Right lobe of liver (tissue), 6 donors: ENCODE measurements at regions not wholly inside any gene's neighbourhood (a gene's known extent, or its start where the extent isn't known, plus 50 kb on each side); places are given as distances from the start of the nearest gene placed in this dataset.

Source experiments
- ATAC-seq, 4 donors: fragments of 200-7000 bp; cut with Tn5 transposase; one replicate each; pipeline ENCODE4 v1.9.1; 2020; ENCODE audit warnings: mild to moderate bottlenecking in 4 of 4, moderate library complexity in 4 of 4
- DNase-seq, 3 donors: peaks; one replicate each; pipeline ENCODE4 v3.0.0-alpha.2; 2020
- H3K27ac ChIP-seq, 3 donors: fragments of 200-600 bp; one replicate each; pipeline ENCODE4 v1.8.0; 2022
- H3K27me3 ChIP-seq, 2 donors: fragments of 200-600 bp; one replicate each; pipeline ENCODE4 v1.8.0; 2022
- H3K36me3 ChIP-seq, 4 donors: fragments of 200-600 bp; sonication (generic) in 1 of 4; one replicate each; pipeline versions ENCODE4 v1.5.1 to v1.8.0; 2017 to 2022; ENCODE audit warnings: control low read depth in 1 of 4
- H3K4me1 ChIP-seq, 4 donors: fragments of 200-600 bp; sonication (generic) in 1 of 4; one replicate each; pipeline versions ENCODE4 v1.5.1 to v1.8.0; 2017 to 2022; ENCODE audit warnings: control low read depth in 1 of 4
- H3K4me3 ChIP-seq, 3 donors: fragments of 200-600 bp; one replicate each; pipeline ENCODE4 v1.8.0; 2022
- H3K9me3 ChIP-seq, 4 donors: fragments of 200-600 bp; sonication (generic) in 1 of 4; one replicate each; pipeline versions ENCODE4 v1.5.1 to v1.8.0; 2017 to 2022; ENCODE audit warnings: control low read depth in 1 of 4
- POLR2A ChIP-seq: fragments of 450-650 bp; IDR thresholded peaks from one replicate; pipeline ENCODE4 v1.6.1; 2017; ENCODE audit warnings: antibody characterized with exemption, mild to moderate bottlenecking
- WGBS: methylation state at CpG from one replicate; pipeline ENCODE4 v1.1.6; 2018; ENCODE audit warnings: low coverage, low lambda C conversion rate; ENCODE audit not compliant: insufficient coverage; ENCODE audit errors: missing lambda C conversion rate; 5-methylcytosine and 5-hydroxymethylcytosine counted together
- intact Hi-C, 2 donors: fragments of 100-400 bp; cut with DNase I; formaldehyde crosslinking; loops; one replicate each; pipeline versions ENCODE4 v1.11.2 to v1.14.1; 2022
- TF ChIP-seq, protein P1 (sequence below), 4 donors: fragments of 200-600 bp in 3 of 4; fragments of 450-650 bp in 1 of 4; IDR thresholded peaks; one replicate each; pipeline versions ENCODE4 v1.5.1 to v1.8.0; 2016 to 2022; ENCODE audit warnings: antibody characterized with exemption in 4 of 4, mild to moderate bottlenecking in 2 of 4
- donor health status: DM: no; HTN: yes; CAD: no.
- donor health status: DM: no; HTN: no; CAD: no.
- donor health status: DM: no; HTN: no; CAD: no.
- donor health status: DM: no; HTN: yes; CAD: no.
- donor health status: DM: no; HTN: yes; CAD: no.

DNA sequence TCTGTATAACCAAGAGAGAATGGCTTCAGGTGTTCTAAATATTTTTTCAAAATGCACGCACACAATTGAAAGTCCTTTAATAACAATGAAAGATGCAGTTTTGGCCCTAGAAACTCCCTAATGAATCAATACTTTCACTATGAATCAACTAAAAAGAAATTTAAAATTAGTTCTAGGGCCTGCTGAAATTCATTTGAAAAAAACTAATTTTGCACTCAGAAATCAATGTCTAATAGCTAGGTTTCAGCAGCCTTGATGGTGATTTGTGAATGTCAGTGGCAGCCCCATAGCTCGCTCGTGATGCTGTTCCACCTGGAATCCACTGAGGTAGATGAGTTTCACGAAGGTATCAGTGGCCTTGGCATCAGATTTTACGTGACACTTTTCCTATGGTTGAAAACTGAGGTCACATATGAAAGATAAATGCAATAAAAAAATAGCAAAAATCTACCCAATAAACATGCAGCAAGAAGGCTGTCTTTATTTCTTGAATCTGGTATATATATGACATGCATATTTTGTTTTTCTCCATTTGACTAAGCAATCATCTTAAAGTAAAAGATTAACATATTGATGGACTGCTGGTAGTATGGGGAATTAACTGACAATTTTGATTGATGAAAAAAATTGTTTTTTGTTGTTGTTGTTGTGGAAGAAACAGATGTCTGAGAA is 141.0 kb downstream of the AKAP11 start:
- H3K4me3 ChIP-seq = no peak overlapping the region
- TF ChIP-seq POLR2A = no peak
- no peak for ATAC-seq
- no peaks in the 10 kb centered on the region for H3K9me3 ChIP-seq
- WGBS = 81% methylated on average over 5 of the region's 5 CpGs
- no peaks in the 10 kb centered on the region for H3K36me3 ChIP-seq
- H3K4me1 ChIP-seq = peaks cover 0 to 5% (median 0%) of the 10 kb centered on the region in 4 donors
- no peak overlapping the region for H3K27ac ChIP-seq
- intact Hi-C loops = no loop called here
- DNase-seq = no peak
- no peaks in the 10 kb centered on the region for H3K27me3 ChIP-seq

DNA sequence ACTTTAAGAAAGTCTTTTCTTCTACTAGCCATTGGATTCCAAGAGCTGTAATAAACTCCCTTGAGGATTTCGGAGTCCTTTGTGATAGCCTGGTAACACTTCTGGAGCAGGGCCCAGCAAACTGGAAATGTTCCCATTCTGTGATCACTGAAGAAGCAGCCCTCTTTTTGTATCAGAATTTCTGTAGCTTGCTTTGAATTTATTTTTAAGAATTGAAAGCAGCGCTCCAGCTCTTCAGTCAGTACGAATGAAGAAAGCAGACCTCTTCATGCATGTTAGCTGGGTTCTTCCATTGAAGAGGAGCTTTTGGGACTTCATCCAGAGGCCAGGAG is 141.5 kb downstream of the AKAP11 start:
- H3K9me3 ChIP-seq = no peaks in the 10 kb centered on the region
- H3K27me3 ChIP-seq = no peaks in the 10 kb centered on the region
- DNase-seq (no peak), ATAC-seq (no peak)
- intact Hi-C loops = no loop called here
- no peaks in the 10 kb centered on the region for H3K36me3 ChIP-seq
- TF ChIP-seq, protein P1, sequence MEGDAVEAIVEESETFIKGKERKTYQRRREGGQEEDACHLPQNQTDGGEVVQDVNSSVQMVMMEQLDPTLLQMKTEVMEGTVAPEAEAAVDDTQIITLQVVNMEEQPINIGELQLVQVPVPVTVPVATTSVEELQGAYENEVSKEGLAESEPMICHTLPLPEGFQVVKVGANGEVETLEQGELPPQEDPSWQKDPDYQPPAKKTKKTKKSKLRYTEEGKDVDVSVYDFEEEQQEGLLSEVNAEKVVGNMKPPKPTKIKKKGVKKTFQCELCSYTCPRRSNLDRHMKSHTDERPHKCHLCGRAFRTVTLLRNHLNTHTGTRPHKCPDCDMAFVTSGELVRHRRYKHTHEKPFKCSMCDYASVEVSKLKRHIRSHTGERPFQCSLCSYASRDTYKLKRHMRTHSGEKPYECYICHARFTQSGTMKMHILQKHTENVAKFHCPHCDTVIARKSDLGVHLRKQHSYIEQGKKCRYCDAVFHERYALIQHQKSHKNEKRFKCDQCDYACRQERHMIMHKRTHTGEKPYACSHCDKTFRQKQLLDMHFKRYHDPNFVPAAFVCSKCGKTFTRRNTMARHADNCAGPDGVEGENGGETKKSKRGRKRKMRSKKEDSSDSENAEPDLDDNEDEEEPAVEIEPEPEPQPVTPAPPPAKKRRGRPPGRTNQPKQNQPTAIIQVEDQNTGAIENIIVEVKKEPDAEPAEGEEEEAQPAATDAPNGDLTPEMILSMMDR (IDR thresholded peaks at IDR 0.05) = no peak
- no peak for TF ChIP-seq POLR2A
- no peak overlapping the region for H3K27ac ChIP-seq
- 88% methylated on average over 3 of the region's 3 CpGs for WGBS
- no peak overlapping the region for H3K4me3 ChIP-seq
- H3K4me1 ChIP-seq = peaks cover 0 to 5% (median 0%) of the 10 kb centered on the region in 4 donors

DNA sequence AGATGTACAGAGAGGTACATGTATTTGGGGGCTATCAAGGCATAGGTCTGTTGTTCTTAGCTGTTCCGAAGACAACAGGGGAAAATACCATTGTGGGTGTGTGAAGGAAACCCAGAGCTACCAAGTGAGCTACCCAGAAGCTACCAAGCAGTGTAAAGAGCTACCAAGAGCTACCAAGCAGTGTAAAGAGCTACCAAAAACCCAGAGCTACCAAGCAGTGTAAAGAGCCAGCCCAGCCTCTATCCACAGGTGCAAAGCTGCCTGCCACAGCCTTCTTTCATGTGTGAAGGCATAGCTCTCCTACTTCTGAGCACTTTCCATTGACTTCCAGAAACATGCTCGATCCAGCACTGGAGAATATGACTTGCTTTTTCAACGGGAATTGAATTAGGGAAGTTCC is 145.7 kb downstream of the AKAP11 start:
- 68% methylated on average over 3 of the region's 3 CpGs for WGBS
- Histone ChIP-seq H3K4me3 (no peak overlapping the region), H3K4me1 (peaks cover 0 to 5% (median 0%) of the 10 kb centered on the region in 4 donors), H3K27ac (no peak overlapping the region), H3K27me3 (no peaks in the 10 kb centered on the region), H3K9me3 (no peaks in the 10 kb centered on the region), H3K36me3 (no peaks in the 10 kb centered on the region)
- no peak for ATAC-seq
- intact Hi-C loops = no loop called here
- DNase-seq = no peak
- TF ChIP-seq, protein P1 (IDR thresholded peaks at IDR 0.05) = no peak
- no peak for TF ChIP-seq POLR2A

DNA sequence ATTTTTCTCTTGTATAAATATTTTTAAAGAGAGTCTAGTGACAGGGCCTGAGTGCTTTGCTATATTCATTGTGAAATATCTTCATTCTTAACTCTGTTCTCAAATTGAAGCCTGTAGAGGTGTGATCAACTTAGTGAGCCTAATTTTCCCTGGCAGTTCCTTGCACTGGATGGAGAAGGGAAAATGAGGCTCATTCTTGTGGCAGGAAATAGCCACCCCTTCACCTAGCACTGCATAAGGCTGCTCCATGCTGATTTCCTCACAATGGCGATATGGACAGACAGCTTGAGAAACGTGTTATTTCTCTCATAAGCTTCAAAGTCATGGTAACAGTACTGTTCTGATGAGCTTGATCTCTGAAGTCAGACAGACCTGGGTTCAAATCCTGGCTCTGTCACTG is 146.2 kb downstream of the AKAP11 start:
- Histone ChIP-seq H3K27me3 (no peaks in the 10 kb centered on the region), H3K27ac (no peak overlapping the region), H3K36me3 (no peaks in the 10 kb centered on the region), H3K4me1 (peaks cover 0 to 5% (median 0%) of the 10 kb centered on the region in 4 donors), H3K9me3 (no peaks in the 10 kb centered on the region), H3K4me3 (no peak overlapping the region)
- TF ChIP-seq POLR2A = no peak
- TF ChIP-seq, protein P1 (IDR thresholded peaks at IDR 0.05) = no peak
- intact Hi-C loops = no loop called here
- DNase-seq = no peak
- no peak for ATAC-seq
- WGBS = 88% methylated on average over 2 of the region's 2 CpGs

DNA sequence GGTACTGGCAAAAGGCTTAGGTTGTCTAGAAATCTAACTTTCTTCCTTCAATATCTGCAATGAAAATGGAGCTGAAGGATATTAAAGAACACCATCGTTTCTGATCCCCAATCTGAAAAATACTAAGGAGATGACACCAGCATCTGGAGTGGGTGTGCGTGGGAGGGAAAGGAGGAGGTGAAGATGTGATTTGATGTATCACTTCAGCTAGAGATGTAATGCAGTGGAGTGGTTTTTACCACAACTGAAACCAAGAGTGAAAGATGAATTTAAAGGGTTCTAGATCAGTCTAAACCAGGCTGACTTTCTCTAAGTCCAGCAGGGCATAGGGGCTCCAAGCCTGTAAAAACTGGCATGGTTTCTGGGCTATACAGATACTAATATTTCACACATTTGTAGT is 148.4 kb downstream of the AKAP11 start:
- TF ChIP-seq POLR2A = no peak
- ATAC-seq = no peak
- WGBS = 50% methylated on average over 1 of the region's 2 CpGs
- Histone ChIP-seq H3K27me3 (no peaks in the 10 kb centered on the region), H3K36me3 (no peaks in the 10 kb centered on the region), H3K9me3 (no peaks in the 10 kb centered on the region), H3K4me1 (peaks cover 0 to 5% (median 0%) of the 10 kb centered on the region in 4 donors), H3K27ac (no peak overlapping the region), H3K4me3 (no peak overlapping the region)
- no peak for DNase-seq
- intact Hi-C loops = no loop called here
